ENCODE measurements at regions not wholly inside any gene's neighbourhood (a gene's known extent, or its start where the extent isn't known, plus 50 kb on each side); places are given as distances from the start of the nearest gene placed in this dataset.
"Not testable (repeated sequence)": the region's sequence is repeated elsewhere in the genome, so short reads cannot be mapped to it uniquely, and the experiment has no call there.

- FAIRE-seq, result no peak
These were observed 129.3 kb upstream of the SLIT2 start for GRCh38 chr4:20122198-20122988.

- FAIRE-seq, result no peak
These were observed 132.6 kb upstream of the SLIT2 start for GRCh38 chr4:20119141-20119540.

- no peak for FAIRE-seq
These were observed 142.3 kb upstream of the SLIT2 start for GRCh38 chr4:20109391-20109790.

GRCh38 chr4:20106921-20107320 lies 144.8 kb upstream of the SLIT2 start:
- FAIRE-seq, result no peak

- no peak for FAIRE-seq
These were observed 149.9 kb upstream of the SLIT2 start for GRCh38 chr4:20101831-20102230.

- FAIRE-seq, result no peak
These were observed 154.8 kb upstream of the SLIT2 start for GRCh38 chr4:20096911-20097310.

- FAIRE-seq, result no peak
These were observed 155.7 kb upstream of the SLIT2 start for GRCh38 chr4:20095805-20096541.

GRCh38 chr4:20091781-20092180 lies 159.9 kb upstream of the SLIT2 start:
- FAIRE-seq, result no peak

- no peak for FAIRE-seq
These were observed 164.2 kb upstream of the SLIT2 start for GRCh38 chr4:20087522-20087911.

GRCh38 chr4:20086799-20087521 lies 164.7 kb upstream of the SLIT2 start:
- FAIRE-seq, result no peak

GRCh38 chr4:20086067-20086798 lies 165.5 kb upstream of the SLIT2 start:
- FAIRE-seq, result no peak

GRCh38 chr4:20085653-20086052 lies 166.1 kb upstream of the SLIT2 start:
- no peak for FAIRE-seq

- no peak for FAIRE-seq
These were observed 166.5 kb upstream of the SLIT2 start for GRCh38 chr4:20085156-20085555.

GRCh38 chr4:20084488-20084887 lies 167.2 kb upstream of the SLIT2 start:
- no peak for FAIRE-seq

- no peak for FAIRE-seq
These were observed 173.1 kb upstream of the SLIT2 start for GRCh38 chr4:20078644-20079043.

GRCh38 chr4:20075248-20075871 lies 176.3 kb upstream of the SLIT2 start:
- FAIRE-seq, result no peak

- no peak for FAIRE-seq
These were observed 177.3 kb upstream of the SLIT2 start for GRCh38 chr4:20074450-20074849.

GRCh38 chr4:20065952-20066351 lies 185.8 kb upstream of the SLIT2 start:
- no peak for FAIRE-seq

GRCh38 chr4:20062857-20063256 lies 188.8 kb upstream of the SLIT2 start:
- not testable (repeated sequence) for FAIRE-seq

- no peak for FAIRE-seq
These were observed 189.7 kb upstream of the SLIT2 start for GRCh38 chr4:20062054-20062453.

- FAIRE-seq, result no peak
These were observed 200.9 kb upstream of the SLIT2 start for GRCh38 chr4:20050768-20051167.

GRCh38 chr4:20049889-20050288 lies 201.8 kb upstream of the SLIT2 start:
- no peak for FAIRE-seq
